Brain microvascular endothelial cell (primary cell): ENCODE measurements at regions not wholly inside any gene's neighbourhood (a gene's known extent, or its start where the extent isn't known, plus 50 kb on each side); places are given as distances from the start of the nearest gene placed in this dataset.

ENCODE experiments used
- DNase-seq: peaks from one replicate; pipeline ENCODE4 v3.0.0-alpha.2; 2020
- H3K27ac ChIP-seq: fragments of 250-450 bp; sonication (Bioruptor Pico); 2 replicates; pipeline ENCODE4 v1.5.1; 2020; ENCODE audit warnings: mild to moderate bottlenecking, moderate library complexity
- H3K27me3 ChIP-seq: fragments of 250-450 bp; sonication (Bioruptor Pico); replicated peaks from 2 replicates; pipeline ENCODE4 v1.5.1; 2020; ENCODE audit warnings: mild to moderate bottlenecking
- H3K36me3 ChIP-seq: fragments of 250-450 bp; sonication (Bioruptor Pico); replicated peaks from 2 replicates; pipeline ENCODE4 v1.5.1; 2020; ENCODE audit warnings: mild to moderate bottlenecking
- H3K4me3 ChIP-seq: 2 replicates; pipeline ENCODE4 v1.5.1; 2011; ENCODE audit warnings: low read depth, mild to moderate bottlenecking, control low read depth, low read length, moderate library complexity
- in situ Hi-C: cut with HindIII; loops from 2 replicates; pipeline ENCODE4 v1.10.0; 2017; ENCODE audit warnings: low sequenced_read_pairs, low pct_ligation_motif_present
- TF ChIP-seq, protein P1 (sequence below): IDR thresholded peaks from 2 replicates; pipeline ENCODE4 v1.5.1; 2011; ENCODE audit warnings: low read depth, mild to moderate bottlenecking, moderate library complexity, low read length, control low read depth, inconsistent platforms; ENCODE audit errors: missing control alignments

DNA sequence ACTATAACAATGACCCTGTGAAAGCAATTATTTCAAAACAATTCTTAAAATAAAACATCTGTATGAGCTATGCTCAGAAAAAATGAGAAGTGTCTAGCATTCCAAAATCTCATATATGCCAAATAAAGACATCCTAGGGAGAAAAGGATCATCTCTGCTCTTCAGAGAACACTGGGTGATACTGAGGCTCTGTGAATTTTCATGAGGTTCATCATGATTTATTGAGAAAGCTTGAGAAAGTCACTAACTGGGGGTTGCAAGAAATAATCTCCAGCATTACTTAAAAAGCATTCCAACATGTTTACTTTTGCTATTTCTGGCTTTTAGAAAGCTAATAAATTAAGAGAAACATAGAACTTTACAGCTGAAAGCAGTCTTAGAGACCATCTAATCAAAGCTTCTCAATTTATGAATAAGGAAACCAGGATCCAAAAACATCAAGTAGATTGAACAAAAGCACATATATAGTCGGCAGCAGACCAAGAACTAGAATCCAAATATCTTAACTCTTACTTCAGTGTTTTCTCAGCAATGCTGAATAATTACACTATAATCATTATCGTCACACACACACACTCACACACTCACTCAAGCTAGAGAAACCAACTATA is 372.8 kb downstream of the NR2F1-AS1 start:
- Histone ChIP-seq H3K27me3 (no peaks in the 10 kb centered on the region), H3K27ac (no peak overlapping the region), H3K36me3 (no peaks in the 10 kb centered on the region), H3K4me3 (no peak overlapping the region)
- in situ Hi-C loops: no loop called here
- DNase-seq: no peak
- TF ChIP-seq, protein P1, sequence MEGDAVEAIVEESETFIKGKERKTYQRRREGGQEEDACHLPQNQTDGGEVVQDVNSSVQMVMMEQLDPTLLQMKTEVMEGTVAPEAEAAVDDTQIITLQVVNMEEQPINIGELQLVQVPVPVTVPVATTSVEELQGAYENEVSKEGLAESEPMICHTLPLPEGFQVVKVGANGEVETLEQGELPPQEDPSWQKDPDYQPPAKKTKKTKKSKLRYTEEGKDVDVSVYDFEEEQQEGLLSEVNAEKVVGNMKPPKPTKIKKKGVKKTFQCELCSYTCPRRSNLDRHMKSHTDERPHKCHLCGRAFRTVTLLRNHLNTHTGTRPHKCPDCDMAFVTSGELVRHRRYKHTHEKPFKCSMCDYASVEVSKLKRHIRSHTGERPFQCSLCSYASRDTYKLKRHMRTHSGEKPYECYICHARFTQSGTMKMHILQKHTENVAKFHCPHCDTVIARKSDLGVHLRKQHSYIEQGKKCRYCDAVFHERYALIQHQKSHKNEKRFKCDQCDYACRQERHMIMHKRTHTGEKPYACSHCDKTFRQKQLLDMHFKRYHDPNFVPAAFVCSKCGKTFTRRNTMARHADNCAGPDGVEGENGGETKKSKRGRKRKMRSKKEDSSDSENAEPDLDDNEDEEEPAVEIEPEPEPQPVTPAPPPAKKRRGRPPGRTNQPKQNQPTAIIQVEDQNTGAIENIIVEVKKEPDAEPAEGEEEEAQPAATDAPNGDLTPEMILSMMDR: no peak

DNA sequence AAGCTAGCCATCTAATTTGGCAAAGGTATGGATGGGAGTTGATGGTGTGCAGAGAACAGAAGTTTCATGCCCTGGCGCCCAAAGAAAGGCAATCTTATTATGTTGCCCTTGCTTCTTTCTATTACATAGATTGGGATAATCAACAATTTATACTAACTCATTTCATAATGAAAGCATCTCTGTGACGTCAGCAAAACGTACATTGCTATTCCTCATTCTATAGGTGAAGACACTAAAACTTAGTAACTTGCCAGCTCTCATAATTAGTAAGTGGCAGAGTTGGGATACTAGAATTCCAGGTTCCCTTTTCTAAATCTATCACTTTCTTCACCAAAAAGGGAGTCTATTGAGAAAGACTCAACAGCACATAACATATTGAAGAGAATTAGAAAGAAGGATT is 374.8 kb downstream of the NR2F1-AS1 start:
- Histone ChIP-seq H3K36me3 (no peaks in the 10 kb centered on the region), H3K4me3 (no peak overlapping the region), H3K27ac (no peak overlapping the region), H3K27me3 (no peaks in the 10 kb centered on the region)
- DNase-seq: no peak
- in situ Hi-C loops: no loop called here
- TF ChIP-seq, protein P1: no peak

DNA sequence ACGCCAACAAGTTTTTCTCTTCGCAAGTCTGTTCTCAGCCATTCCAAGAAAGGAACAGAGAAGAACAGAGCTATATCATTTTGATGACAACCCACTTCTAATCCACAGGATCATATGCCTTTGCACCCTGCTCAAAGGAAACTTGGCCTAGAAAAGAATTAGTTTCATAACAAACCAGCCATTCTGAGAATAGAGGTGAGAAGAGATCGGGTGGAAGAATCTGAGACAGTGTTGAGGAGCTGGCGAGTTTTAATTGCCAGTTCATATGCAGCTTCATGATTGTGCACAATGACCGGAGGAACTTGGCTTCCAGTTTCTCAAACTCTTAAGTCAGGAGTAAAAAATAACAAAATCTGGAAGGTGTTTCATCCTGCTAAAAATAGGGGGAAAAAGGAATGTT is 380.0 kb downstream of the NR2F1-AS1 start:
- TF ChIP-seq, protein P1: no peak
- no peak overlapping the region for H3K4me3 ChIP-seq
- in situ Hi-C loops: no loop called here
- DNase-seq: no peak
- H3K27ac ChIP-seq: no peak overlapping the region
- H3K27me3 ChIP-seq: no peaks in the 10 kb centered on the region
- H3K36me3 ChIP-seq: no peaks in the 10 kb centered on the region

DNA sequence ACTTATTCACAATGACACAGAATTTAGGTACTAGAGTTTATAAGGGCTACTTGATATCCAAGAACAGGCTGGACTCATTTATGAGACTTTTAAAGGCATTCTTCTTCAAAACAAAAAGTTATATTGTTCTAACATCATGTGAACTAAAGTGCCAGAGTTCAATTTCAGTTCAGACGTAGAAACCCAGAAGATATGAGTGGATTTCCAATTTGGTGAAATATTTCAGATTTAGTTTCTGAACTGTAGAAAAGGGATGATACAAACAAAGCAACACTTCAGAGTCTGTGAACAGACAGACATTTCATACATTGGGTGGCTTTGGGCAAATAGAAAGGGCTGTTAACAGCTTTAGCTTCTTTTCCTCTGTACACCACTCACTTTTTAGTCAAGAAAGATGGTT is 384.0 kb downstream of the NR2F1-AS1 start:
- Histone ChIP-seq H3K27me3 (no peaks in the 10 kb centered on the region), H3K27ac (no peak overlapping the region), H3K36me3 (no peaks in the 10 kb centered on the region), H3K4me3 (no peak overlapping the region)
- DNase-seq: no peak
- TF ChIP-seq, protein P1: no peak
- in situ Hi-C loops: no loop called here

DNA sequence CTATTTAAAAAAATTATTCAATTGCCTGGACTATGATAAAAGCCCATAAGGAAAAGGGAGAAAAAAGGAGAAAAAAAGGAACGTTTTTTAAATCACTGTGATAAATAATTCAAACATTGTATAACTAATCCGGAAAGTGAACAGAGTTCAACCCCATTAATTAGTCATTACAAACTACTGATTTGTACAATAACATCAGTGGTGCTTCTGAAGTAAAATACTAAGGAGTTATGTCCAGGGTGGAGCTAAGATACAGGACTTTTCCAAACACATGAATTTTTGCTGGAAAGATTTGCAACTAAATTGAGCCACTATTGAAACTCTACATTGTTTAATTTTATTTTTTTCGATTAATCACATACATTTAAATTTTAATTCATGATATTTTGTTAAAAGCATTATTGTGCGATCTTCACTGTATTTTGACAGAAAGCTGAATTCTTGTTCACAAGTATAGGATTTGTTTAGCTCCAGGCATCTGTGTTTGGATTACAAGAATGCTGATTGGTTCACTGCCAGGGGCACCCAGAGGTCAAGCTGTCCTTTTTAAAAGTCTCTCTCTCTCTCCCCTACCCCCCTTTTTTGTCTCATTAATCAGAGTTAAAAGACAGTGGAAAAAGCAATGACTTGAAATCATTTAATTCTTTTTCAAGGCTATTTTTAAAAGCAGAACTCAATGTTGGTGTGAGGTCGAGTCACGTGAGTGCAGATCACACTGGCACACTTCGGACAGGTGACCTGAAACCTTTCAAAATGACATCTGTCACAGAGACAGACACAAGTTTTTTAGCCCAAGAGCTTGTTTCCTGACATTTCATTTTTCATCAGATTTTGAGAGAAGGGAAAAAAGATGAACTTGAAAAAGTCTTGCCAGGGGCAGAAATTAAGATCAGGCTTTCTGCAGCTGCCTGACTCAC is 387.3 kb downstream of the NR2F1-AS1 start:
- Histone ChIP-seq H3K4me3 (no peak overlapping the region), H3K36me3 (no peaks in the 10 kb centered on the region), H3K27ac (no peak overlapping the region), H3K27me3 (no peaks in the 10 kb centered on the region)
- TF ChIP-seq, protein P1: no peak
- in situ Hi-C loops: no loop called here
- peak; percentile 16 for DNase-seq
